Central memory CD8-positive, alpha-beta T cell (primary cell): ENCODE measurements at regions not wholly inside any gene's neighbourhood (a gene's known extent, or its start where the extent isn't known, plus 50 kb on each side); places are given as distances from the start of the nearest gene placed in this dataset.
"Not testable (repeated sequence)": the region's sequence is repeated elsewhere in the genome, so short reads cannot be mapped to it uniquely, and the experiment has no call there.

Source experiments
- ATAC-seq: fragments of 150-1000 bp; cut with Tn5 transposase; replicated peaks from 2 replicates; pipeline ENCODE4 v1.10.0; 2022; ENCODE audit warnings: mild to moderate bottlenecking, moderate FRiP score, moderate number of reproducible peaks; ENCODE audit not compliant: poor library complexity, severe bottlenecking; ENCODE audit errors: extremely low read depth
- DNase-seq, 2 donors: peaks; one replicate each; pipeline ENCODE4 v3.0.0; 2021; ENCODE audit warnings: low spot score in 2 of 2
- H3K27ac Mint-ChIP-seq: one replicate; pipeline ENCODE4 v1.8.0; 2022; ENCODE audit warnings: low read depth, mild to moderate bottlenecking, moderate library complexity, mixed read lengths
- H3K27me3 Mint-ChIP-seq: one replicate; pipeline ENCODE4 v1.8.0; 2022; ENCODE audit warnings: mixed read lengths
- H3K36me3 Mint-ChIP-seq: one replicate; pipeline ENCODE4 v1.8.0; 2022; ENCODE audit warnings: mild to moderate bottlenecking, moderate library complexity, mixed read lengths; ENCODE audit not compliant: insufficient read depth
- H3K4me1 Mint-ChIP-seq: one replicate; pipeline ENCODE4 v1.8.0; 2022; ENCODE audit warnings: mixed read lengths
- H3K4me3 Mint-ChIP-seq: one replicate; pipeline ENCODE4 v1.8.0; 2022; ENCODE audit warnings: mild to moderate bottlenecking, moderate library complexity, mixed read lengths
- H3K9me3 Mint-ChIP-seq: one replicate; pipeline ENCODE4 v1.8.0; 2022; ENCODE audit warnings: mixed read lengths

GRCh38 chr3:6444888-6445658 is 415.8 kb upstream of the GRM7 start:
- Mint-ChIP-seq H3K4me3 (no peak overlapping the region), H3K9me3 (peaks cover 17% of the 10 kb centered on the region), H3K27ac (no peak overlapping the region), H3K4me1 (no peaks in the 10 kb centered on the region), H3K27me3 (no peaks in the 10 kb centered on the region), H3K36me3 (no peaks in the 10 kb centered on the region)
- no peak for DNase-seq
- no peak for ATAC-seq

DNA sequence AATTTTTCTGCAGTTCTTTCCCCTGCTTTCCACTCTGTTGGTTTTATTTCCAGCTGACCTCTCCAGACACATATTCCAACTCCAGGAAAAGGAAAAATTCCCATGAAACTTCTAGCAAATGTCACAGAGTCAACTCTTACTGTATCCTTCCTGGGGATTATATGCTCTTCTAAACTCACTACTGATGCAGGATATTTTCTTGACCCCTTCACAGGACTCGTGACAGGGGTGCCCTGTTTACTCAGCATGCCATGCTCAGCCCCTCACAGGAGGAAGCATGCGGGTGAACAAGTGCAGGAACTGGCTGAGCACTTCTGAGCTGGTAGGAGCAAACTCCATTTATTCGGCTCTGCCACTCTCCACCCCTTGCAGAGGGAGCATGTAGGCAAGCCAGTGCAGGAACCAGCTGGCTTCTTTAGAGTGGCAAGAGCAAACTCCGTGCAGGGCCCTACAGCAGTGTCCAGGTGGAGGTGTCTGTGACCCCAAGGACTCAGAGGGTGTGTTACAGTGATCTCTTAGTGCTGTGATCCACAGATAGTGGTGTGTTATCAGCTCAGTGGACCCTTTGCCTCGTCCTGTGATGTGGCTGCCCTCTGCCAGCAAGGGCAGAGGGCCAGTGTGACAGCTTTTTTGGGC is 413.6 kb upstream of the GRM7 start:
- no peak for ATAC-seq
- DNase-seq = no peak
- peaks cover 15% of the 10 kb centered on the region for H3K9me3 Mint-ChIP-seq
- H3K4me1 Mint-ChIP-seq = no peaks in the 10 kb centered on the region
- H3K27me3 Mint-ChIP-seq = no peaks in the 10 kb centered on the region
- no peak overlapping the region for H3K27ac Mint-ChIP-seq
- no peaks in the 10 kb centered on the region for H3K36me3 Mint-ChIP-seq
- H3K4me3 Mint-ChIP-seq = no peak overlapping the region

DNA sequence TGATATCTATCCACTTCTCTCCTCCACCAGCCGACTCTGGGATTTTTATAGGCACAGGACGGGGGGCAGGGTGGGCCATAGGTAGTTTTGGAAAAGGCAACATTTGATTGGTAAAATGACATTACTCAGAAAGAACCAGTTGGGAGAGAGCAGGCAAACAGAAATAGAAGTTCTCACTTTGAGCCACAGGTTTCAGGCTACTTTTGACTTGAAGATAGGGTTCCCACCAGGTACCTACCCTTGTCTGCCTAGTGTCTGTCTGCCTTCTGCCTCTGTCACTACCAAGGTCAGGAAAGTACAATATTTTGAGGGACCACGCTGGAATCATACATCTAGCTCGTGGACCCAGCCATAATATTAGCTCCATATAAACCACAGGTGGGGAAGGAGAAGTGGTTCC is 412.9 kb upstream of the GRM7 start:
- Mint-ChIP-seq H3K27ac (no peak overlapping the region), H3K36me3 (no peaks in the 10 kb centered on the region), H3K4me3 (no peak overlapping the region), H3K9me3 (peaks cover 18% of the 10 kb centered on the region), H3K4me1 (no peaks in the 10 kb centered on the region), H3K27me3 (no peaks in the 10 kb centered on the region)
- DNase-seq = no peak
- ATAC-seq = no peak

- Mint-ChIP-seq H3K36me3 (peaks cover 2% of the 10 kb centered on the region), H3K9me3 (peaks cover 18% of the 10 kb centered on the region), H3K4me1 (no peaks in the 10 kb centered on the region), H3K4me3 (no peak overlapping the region), H3K27ac (no peak overlapping the region), H3K27me3 (no peaks in the 10 kb centered on the region)
- no peak for DNase-seq
- ATAC-seq = no peak
Observed at GRCh38 chr3:6449099-6449498, 411.8 kb upstream of the GRM7 start.

DNA sequence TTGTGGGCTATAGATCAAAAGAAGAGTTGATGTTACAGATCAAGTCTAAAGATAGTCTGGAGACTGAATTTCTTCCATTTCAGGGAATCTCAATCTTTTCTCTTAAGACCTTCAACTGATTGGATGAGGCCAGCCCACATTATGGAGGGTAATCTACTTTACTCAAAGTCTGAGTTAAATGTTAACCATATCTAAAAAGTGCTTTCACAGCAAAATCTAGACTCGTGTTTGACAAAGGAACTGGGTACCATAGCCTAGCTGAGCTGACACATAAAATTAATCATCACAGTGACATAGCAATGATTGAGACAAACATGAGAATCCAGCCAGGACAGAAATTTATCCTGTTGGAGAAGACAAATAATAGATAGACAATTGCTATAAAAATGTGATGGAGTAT is 407.9 kb upstream of the GRM7 start:
- no peaks in the 10 kb centered on the region for H3K4me1 Mint-ChIP-seq
- no peak for ATAC-seq
- no peak overlapping the region for H3K4me3 Mint-ChIP-seq
- peaks cover 2% of the 10 kb centered on the region for H3K36me3 Mint-ChIP-seq
- H3K27me3 Mint-ChIP-seq = no peaks in the 10 kb centered on the region
- DNase-seq = no peak
- H3K27ac Mint-ChIP-seq = no peak overlapping the region
- H3K9me3 Mint-ChIP-seq = peaks cover 6% of the 10 kb centered on the region

GRCh38 chr3:6455031-6455430 is 405.9 kb upstream of the GRM7 start:
- Mint-ChIP-seq H3K36me3 (peaks cover 2% of the 10 kb centered on the region), H3K27ac (no peak overlapping the region), H3K9me3 (peaks cover 13% of the 10 kb centered on the region), H3K4me3 (no peak overlapping the region), H3K27me3 (no peaks in the 10 kb centered on the region), H3K4me1 (no peaks in the 10 kb centered on the region)
- no peak for ATAC-seq
- no peak for DNase-seq

DNA sequence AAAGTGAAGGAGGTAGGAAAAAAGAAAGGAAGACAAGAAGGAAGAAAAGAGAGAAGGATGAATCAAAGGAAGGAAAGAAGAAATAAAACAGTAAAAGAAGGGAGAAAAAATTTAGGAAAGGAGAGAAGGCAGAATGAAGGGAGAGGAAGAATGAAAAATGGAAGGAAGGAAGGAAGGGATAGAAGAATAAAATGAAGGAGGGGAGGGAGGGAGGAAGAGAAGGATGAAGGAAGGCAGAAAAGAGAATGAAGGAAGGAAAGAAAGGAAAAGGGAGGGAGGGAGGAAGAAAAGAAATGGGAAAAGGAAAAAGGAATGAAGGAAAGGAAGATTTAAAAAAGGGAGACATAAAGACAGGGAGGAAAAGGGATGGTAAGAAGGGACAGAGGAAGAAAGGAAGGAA is 393.7 kb upstream of the GRM7 start:
- Mint-ChIP-seq H3K9me3 (peaks cover 25% of the 10 kb centered on the region), H3K4me3 (no peak overlapping the region), H3K36me3 (no peaks in the 10 kb centered on the region), H3K4me1 (no peaks in the 10 kb centered on the region), H3K27ac (no peak overlapping the region), H3K27me3 (no peaks in the 10 kb centered on the region)
- ATAC-seq (no peak), DNase-seq (no peak)

DNA sequence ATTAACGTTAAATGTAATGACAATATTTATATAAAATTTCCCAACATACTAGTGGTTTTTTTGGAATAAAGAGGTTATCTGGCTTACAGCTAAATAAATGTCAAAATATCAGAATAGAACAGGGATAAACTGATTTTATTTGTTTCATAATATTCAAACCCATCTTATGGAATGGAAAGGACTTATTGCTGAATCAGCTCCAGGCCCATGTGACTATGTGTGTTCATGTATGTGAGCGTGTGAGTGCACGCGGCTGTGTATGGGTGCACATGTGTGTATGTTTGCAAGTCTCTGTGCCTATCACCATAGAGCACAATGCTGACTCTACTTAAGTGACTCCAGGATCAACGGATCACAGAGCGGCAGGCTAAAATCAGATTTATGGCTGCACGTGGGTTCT is 392.3 kb upstream of the GRM7 start:
- ATAC-seq = no peak
- Mint-ChIP-seq H3K36me3 (no peaks in the 10 kb centered on the region), H3K9me3 (peaks cover 15% of the 10 kb centered on the region), H3K27ac (no peak overlapping the region), H3K4me1 (no peaks in the 10 kb centered on the region), H3K27me3 (no peaks in the 10 kb centered on the region), H3K4me3 (no peak overlapping the region)
- no peak for DNase-seq

DNA sequence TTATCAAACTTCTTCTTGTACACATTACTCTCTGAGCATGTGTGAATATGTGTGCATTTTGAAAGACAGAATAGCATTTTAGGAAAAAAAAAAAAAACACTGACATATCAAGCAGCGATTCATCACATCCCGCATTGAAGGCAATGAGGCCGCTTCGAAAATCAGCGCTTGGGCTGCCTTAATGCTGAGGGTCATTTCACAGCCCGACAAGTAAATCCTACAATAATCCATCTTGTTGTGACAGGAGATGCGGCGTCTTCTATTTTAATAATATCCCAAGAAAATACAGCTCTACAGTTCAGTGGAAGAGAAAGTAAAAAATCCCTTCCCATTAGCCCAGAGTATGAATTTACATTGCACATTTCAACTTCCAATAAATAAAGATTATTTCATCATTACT is 389.2 kb upstream of the GRM7 start:
- DNase-seq (no peak), ATAC-seq (no peak)
- Mint-ChIP-seq H3K9me3 (peaks cover 15% of the 10 kb centered on the region), H3K27ac (no peak overlapping the region), H3K27me3 (no peaks in the 10 kb centered on the region), H3K36me3 (no peaks in the 10 kb centered on the region), H3K4me1 (no peaks in the 10 kb centered on the region), H3K4me3 (no peak overlapping the region)

GRCh38 chr3:6490487-6491327 is 370.2 kb upstream of the GRM7 start:
- not testable (repeated sequence) for H3K4me3 Mint-ChIP-seq, ATAC-seq, DNase-seq, H3K4me1 Mint-ChIP-seq, H3K36me3 Mint-ChIP-seq, H3K27me3 Mint-ChIP-seq, H3K27ac Mint-ChIP-seq
- peaks cover 20% of the 10 kb centered on the region for H3K9me3 Mint-ChIP-seq

GRCh38 chr3:6491768-6492167 is 369.1 kb upstream of the GRM7 start:
- Mint-ChIP-seq H3K4me3 (no peak overlapping the region), H3K9me3 (peaks cover 20% of the 10 kb centered on the region), H3K36me3 (no peaks in the 10 kb centered on the region), H3K27ac (no peak overlapping the region), H3K27me3 (no peaks in the 10 kb centered on the region), H3K4me1 (no peaks in the 10 kb centered on the region)
- no peak for DNase-seq
- ATAC-seq = no peak

- no peaks in the 10 kb centered on the region for H3K4me1 Mint-ChIP-seq
- DNase-seq (no peak), ATAC-seq (no peak)
- H3K4me3 Mint-ChIP-seq = no peak overlapping the region
- H3K36me3 Mint-ChIP-seq = no peaks in the 10 kb centered on the region
- no peaks in the 10 kb centered on the region for H3K27me3 Mint-ChIP-seq
- H3K9me3 Mint-ChIP-seq = peaks cover 20% of the 10 kb centered on the region
- H3K27ac Mint-ChIP-seq = no peak overlapping the region
Observed at GRCh38 chr3:6492306-6492705, 368.6 kb upstream of the GRM7 start.

DNA sequence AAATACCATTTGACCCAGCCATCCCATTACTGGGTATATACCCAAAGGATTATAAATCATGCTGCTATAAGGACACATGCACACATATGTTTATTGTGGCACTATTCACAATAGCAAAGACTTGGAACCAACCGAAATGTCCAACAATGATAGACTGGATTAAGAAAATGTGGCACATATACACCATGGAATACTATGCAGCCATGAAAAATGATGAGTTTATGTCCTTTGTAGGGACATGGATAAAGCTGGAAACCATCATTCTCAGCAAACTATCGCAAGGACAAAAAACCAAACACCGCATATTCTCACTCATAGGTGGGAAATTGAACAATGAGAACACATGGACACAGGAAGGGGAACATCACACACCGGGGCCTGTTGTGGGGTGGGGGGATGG is 362.0 kb upstream of the GRM7 start:
- not testable (repeated sequence) for H3K4me1 Mint-ChIP-seq, H3K4me3 Mint-ChIP-seq, H3K27me3 Mint-ChIP-seq, ATAC-seq, H3K27ac Mint-ChIP-seq, DNase-seq, H3K36me3 Mint-ChIP-seq
- peaks cover 27% of the 10 kb centered on the region for H3K9me3 Mint-ChIP-seq
